Skin epidermis (tissue), 12 donors: ENCODE measurements at regions not wholly inside any gene's neighbourhood (a gene's known extent, or its start where the extent isn't known, plus 50 kb on each side); places are given as distances from the start of the nearest gene placed in this dataset.
A peak's percentile ranks its signal among the peaks of the same experiment; 100 is the strongest.
"Not testable (repeated sequence)": the region's sequence is repeated elsewhere in the genome, so short reads cannot be mapped to it uniquely, and the experiment has no call there.

Experiments used
- H3K27ac ChIP-seq, 21 experiments: fragments of 200-600 bp; sonication (generic) in 11 of 21; one replicate each; pipeline ENCODE4 v1.5.0; 2020; ENCODE audit warnings: mild to moderate bottlenecking in 3 of 21, inconsistent platforms in 2 of 21, moderate library complexity in 2 of 21
- H3K4me3 ChIP-seq, 7 experiments: fragments of 200-600 bp; sonication (generic) in 2 of 7; one replicate each; pipeline ENCODE4 v1.5.0; 2020; ENCODE audit warnings: inconsistent platforms in 2 of 7, mild to moderate bottlenecking in 2 of 7, moderate library complexity in 1 of 7

DNA sequence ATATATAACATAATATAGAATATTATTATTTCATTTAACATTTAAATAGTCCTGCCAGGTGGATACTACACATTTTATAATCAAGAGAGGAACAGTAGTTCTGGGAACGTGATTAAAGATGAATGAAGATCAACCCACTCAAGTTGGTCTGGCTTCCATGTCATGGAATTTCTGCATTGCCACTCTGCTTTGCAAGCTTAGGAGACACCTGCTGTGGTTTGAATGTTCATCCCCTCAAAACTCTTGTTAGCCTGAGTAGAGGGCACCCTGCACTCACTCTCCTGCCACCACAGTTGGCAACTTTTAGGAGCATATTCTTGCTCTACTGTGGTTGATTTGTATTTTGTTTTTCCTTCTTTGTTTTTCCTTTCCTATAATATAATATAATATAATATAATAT lies 153.2 kb downstream of the GLUL start:
- Histone ChIP-seq H3K27ac (no peak overlapping the region), H3K4me3 (no peak overlapping the region)

DNA sequence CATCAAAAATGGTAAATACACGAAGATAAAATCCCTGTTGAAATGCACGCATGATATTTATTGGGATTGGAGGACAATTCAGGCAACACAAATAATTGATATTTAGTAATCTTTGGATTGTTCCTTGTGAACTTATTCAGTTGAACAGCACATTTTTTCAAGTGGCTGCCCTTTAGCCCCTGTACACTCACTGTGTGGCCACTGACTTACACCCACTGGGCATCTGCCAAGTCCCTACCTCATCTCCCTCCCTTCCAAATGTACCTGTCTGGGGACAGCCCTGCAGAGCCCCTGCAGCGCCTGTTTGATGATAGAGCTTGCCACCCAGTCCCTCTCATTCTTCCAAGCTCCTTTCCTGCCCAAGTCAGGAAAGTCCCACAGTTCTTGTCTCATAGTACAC lies 154.3 kb downstream of the GLUL start:
- H3K27ac ChIP-seq, result no peak overlapping the region
- no peak overlapping the region for H3K4me3 ChIP-seq

DNA sequence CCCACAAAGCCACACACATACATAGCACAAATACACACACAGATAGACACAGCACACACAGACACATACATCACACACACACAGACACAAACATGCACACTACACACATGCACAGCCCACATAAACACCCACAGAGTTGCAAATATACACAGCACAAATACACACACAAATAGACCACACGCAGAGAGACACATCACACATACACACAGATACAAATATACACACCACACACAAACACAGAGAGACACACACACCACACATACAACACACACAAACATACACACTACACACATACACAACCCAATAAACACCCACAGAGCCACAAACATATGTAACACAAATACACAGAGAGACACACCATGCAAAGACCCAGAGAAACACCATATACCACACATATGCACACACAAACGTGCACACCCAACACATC lies 154.9 kb downstream of the GLUL start:
- H3K27ac ChIP-seq, result no peak overlapping the region

DNA sequence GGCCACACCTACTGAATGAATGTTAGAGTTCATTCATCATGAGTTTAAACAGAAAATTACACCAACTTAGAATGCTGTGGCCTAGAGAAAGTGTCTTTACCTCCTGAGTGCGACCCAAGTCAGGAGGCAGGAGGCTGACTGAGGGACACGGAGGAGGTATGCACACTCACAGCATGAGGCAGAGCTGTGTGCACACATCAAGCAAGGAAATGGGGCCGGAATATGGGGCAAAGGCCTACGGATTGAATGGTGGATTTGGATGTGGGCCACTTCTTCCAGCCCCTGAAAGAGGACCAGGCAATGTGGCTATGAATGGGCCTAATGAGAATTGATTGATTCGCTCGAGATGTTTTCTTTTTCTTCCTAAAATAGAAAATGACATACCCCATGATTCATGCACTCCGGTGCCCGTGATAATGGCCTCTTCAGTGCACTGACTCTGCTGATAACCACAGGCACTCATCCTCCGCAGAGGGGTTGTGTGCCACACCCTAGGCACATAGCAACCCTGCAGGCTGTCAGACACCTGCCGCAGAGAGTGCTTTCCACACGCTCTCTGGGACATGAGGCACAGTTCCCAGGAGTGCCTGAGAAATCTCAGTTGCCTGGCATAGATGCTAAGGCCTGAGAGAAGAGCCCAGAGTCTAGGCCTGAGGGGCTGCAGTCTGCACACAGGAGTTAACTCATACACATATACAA lies 155.5 kb downstream of the GLUL start:
- no peak overlapping the region for H3K27ac ChIP-seq

More for the DNA sequence above, 154.9 kb downstream of the GLUL start:
- no peak overlapping the region for H3K4me3 ChIP-seq

DNA sequence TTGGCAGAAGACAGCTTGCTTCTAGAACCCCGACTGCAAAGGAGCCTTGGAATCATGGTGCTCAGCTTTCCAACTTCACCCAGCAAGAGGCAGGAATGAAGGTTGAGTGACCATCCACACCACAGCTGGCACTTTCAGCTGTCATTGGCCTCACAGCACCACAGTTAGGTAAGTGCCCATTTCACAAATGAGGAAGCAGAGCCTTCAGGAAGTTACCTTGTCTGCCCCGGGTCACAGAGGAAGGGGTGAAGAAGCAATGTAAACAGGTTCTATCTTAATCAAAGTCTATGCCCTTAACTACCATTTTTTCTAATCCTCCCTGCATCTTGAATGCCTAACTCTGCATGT lies 156.0 kb downstream of the GLUL start:
- Histone ChIP-seq H3K4me3 (no peak overlapping the region), H3K27ac (no peak overlapping the region)

More for the DNA sequence above, 155.5 kb downstream of the GLUL start:
- no peak overlapping the region for H3K4me3 ChIP-seq

DNA sequence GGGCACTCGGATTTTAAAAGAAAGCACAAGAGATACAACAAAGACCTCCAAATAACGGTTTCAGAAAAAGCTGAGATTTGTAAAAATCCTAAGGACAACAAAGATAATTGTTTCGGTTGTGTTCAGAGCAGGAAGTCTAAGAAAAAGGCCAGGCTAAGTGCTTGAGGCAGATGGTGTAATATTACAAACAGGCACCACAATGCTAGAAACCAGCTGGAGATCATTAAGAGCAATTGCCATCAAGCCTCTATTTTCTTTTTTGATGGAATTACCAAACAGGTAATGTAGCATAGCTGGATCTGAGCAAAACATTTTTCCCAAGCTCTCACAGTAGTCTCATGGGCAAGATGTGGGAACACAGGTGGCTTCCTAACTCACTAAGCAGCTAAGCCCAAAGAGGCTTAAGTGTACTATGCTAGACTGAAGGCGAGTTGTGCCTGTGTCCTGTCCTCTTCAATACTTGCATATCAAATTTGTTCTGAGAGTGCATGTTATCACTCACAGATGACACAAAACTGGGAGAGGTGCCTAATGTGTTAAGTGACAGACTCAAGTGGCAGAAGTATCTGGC lies 161.6 kb downstream of the GLUL start:
- Histone ChIP-seq H3K4me3 (no peak overlapping the region), H3K27ac (peak overlapping the region in 2 of 21 experiments; percentile 16 to 22)

DNA sequence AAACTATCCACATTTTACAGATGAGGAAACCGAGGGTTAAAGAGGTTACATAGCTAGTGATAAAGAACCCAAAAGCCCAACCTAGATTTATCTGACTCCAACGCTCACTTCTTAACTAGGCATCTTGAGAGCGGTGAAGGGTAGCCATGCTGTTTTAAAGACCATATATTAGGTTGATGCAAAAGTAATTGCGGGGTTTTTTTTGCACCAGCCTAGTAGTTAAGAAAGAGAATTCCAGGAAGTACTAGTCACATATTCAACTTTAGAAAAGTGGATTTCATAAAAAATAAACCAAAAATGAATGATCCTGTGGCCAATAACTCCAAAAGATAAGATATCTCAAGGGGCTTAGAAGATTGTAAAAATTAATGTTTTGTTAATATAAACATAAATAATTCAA lies 162.1 kb downstream of the GLUL start:
- Histone ChIP-seq H3K4me3 (no peak overlapping the region), H3K27ac (peak overlapping the region in 1 of 21 experiments; percentile 16)

DNA sequence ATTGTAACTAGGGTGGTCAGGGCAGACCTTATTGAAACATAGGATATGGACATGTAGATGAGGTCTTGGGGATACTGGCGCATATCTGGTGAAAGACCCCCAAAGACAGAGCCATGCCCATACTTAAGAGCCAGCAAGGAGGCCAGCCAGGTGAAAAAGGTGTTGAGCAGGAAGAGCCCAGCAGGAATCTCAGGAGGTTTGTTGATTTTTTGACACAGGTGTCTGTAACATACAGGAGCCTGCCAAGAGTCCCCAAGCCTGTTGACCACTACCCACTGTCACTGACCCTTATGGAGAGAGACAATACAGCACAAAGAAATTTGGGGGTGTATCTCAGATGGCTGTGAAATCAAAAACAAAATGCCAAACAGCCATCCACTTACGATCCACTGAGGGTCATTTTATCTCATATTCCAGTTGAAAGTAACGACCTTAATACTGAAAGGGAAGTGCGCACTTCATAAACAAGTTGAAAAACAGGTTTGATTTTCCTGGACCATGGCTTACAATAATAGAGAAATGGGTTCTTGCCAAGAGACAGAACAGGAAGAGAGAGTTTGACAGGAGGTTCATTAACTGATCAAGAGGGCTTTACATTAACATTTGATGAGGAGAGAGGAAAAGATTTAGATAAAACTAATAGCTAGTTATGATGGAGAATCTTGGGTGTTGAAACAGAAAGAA lies 163.6 kb downstream of the GLUL start:
- Histone ChIP-seq H3K4me3 (no peak overlapping the region), H3K27ac (peak overlapping the region in 4 of 21 experiments; percentile 26 to 30 (median 28))

DNA sequence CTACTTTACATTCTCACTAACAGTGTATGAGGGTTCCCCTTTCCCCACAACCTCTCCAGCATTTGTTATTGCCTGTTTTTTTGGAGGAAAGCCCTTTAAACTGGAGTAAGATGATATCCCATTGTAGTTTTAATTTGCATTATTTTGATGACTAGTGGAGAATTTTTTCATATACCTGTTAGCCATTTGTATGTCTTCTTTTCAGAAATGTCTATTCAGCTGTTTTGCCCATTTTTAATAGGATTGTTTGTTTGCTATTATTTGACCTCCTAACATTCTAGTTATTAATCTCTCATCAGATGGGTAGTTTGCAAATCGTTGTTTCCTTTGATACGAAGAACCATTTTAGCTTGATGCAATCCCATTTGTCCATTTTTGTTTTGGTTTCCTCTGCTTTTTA lies 165.0 kb downstream of the GLUL start:
- Histone ChIP-seq H3K4me3 (no peak overlapping the region), H3K27ac (no peak overlapping the region)

DNA sequence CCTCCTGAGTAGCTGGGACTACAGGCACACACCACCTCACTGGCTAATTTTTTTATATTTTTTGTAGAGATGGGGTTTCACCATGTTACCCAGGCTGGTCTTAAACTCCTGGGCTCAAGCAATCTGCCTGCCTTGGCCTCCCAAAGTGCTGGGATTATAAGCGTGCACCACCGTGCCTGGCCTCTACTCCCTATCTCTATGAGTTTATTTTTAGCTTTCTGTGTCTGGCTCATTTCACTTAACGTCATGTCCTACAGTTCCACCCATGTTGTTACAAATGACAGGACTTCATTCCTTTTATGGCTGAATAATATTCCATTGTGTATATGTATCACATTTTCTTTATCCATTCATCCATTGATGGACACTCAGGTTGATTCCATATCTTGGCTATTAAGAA lies 164.2 kb upstream of the ZNF648 start:
- H3K4me3 ChIP-seq, H3K27ac ChIP-seq: not testable (repeated sequence)

DNA sequence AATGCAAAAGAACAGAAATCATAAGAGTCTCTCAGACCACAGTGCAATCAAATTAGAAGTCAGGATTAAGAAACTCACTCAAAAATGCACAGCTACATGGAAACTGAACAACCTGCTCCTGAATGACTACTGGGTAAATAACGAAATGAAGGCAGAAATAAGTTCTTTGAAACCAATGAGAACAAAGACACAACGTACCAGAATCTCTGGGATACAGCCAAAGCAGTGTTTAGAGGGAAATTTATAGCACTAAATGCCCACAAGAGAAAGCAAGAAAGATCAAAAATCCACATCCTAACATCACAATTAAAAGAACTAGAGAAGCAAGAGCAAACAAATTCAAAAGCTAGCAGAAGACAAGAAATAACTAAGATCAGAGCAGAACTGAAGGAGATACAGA lies 160.5 kb upstream of the ZNF648 start:
- H3K27ac ChIP-seq, H3K4me3 ChIP-seq: not testable (repeated sequence)

DNA sequence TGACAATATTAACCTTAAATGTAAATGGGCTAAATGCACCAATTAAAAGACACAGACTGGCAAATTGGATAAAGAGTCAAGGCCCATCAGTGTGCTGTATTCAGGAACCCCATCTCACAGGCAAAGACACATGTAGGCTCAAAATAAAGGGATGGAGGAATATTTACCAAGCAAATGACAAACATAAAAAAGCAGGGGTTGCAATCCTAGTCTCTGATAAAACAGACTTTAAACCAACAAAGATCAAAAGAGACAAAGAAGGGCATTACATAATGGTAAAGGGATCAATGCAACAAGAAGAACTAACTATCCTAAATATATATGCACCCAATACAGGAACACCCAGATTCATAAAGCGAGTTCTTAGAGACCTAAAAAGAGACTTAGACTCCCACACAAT lies 159.9 kb upstream of the ZNF648 start:
- not testable (repeated sequence) for H3K27ac ChIP-seq

DNA sequence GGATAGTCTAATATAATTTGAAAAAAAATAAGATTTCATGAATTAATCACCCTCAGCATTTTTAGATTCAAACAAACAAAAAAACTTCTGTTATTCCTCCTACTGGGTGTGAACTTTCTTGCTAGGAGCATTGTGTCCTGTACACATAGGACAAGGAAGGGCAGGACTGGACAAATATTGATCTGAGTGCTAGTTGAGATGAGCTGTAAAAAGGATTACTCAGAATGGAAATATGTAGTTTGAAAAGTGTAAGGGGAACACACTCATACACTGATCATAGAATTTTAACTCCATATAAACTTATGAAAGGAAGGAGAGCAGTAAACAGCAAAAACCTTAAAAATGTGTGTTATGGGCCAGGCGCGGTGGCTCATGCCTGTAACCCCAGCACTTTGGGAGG lies 156.5 kb upstream of the ZNF648 start:
- Histone ChIP-seq H3K27ac (no peak overlapping the region), H3K4me3 (no peak overlapping the region)

More for the DNA sequence above, 159.9 kb upstream of the ZNF648 start:
- not testable (repeated sequence) for H3K4me3 ChIP-seq

DNA sequence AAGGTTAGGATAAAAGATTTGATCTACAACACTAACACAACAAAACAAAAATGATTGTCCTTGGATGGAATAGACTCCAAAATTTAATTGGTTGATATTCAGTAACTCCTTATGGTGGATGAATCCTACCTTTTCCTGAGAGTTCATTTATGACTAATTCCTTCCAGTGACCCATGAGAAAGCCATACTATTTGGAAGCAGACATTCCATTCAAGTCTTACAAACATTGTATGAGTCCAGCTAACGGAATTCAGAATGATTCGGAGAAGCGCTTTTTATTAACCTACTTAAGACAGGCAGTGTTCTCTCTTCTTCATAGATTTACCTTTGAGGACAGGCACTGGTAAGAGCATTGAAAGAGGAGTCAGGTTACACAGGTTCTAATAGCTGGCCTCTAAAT lies 155.6 kb upstream of the ZNF648 start:
- H3K4me3 ChIP-seq, result no peak overlapping the region
- H3K27ac ChIP-seq, result no peak overlapping the region

DNA sequence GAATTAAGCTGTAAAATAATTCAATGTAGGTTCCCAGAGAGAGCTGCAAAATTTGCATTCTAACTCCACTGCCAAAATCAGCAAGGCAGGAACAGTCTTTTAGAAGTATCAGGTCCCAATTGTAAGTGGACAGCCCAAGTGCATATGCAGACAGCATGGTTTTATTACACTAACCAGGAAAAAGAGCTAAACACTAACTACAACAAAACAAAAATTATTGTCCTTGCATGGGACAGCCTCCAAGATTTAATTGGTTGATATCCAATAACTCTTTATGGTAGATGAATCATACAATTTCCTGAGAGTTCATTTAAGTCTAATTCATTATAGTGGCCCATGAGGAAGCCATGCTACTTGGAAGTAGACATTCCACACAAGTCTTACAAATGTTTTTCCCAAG lies 154.3 kb upstream of the ZNF648 start:
- H3K4me3 ChIP-seq, result no peak overlapping the region
- H3K27ac ChIP-seq, result no peak overlapping the region

DNA sequence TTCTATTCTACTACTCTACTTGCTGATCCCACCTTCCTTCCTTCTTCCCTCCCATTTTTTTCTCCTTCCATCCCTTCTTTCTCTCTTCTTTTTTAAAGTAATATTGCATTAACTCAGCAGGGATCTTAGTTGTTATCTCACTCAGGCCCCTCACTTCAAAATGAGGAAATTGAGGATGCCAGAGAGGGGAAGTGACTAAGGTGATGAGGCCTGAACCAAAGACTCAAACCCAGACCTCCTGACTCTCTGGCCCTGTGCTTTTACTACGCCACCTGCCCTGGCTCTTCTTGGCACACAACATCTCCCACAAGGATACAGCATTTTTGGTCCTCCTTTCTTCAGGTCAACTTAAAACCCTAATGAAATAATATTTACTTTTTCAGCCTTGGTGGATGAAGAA lies 151.7 kb upstream of the ZNF648 start:
- H3K27ac ChIP-seq, result no peak overlapping the region
- no peak overlapping the region for H3K4me3 ChIP-seq

DNA sequence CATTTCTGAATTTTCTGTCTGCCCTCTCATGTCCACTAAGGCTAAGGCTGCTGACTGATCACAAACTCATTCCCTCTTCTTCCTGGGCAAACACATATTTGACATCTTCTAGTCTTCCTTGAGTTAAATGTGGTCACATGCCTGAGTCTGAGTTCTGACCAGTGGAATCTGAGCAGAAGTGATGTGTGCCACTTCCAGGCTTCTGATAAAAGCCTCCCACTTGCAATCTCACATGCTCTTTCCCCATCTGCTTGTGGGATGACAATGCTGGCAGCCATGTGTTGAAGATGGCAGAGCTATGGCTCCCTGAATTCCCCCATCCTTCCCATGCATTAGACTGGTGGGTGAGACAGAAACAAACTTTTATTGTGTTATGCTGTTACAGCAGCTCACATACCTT lies 149.9 kb upstream of the ZNF648 start:
- no peak overlapping the region for H3K27ac ChIP-seq
- H3K4me3 ChIP-seq, result no peak overlapping the region

DNA sequence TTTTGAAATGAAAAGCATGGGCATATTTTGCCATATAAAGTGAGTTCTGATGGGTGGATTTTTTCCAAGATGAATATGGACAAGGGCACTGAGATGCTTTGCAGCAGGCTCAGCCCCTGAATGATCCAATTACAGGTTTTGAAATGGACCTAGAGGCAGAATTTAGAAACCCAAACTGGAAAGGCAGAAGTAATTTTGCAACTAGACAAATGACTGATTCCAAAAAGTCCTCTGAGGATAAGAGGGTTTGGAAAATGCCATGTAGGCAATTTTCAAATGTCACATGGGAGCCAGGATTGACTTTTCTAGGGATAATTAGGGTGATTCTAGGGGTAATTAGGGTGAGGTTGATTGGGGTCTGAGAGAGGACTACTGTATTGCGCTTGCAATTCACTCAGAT lies 148.9 kb upstream of the ZNF648 start:
- H3K27ac ChIP-seq, result no peak overlapping the region
- H3K4me3 ChIP-seq, result no peak overlapping the region

DNA sequence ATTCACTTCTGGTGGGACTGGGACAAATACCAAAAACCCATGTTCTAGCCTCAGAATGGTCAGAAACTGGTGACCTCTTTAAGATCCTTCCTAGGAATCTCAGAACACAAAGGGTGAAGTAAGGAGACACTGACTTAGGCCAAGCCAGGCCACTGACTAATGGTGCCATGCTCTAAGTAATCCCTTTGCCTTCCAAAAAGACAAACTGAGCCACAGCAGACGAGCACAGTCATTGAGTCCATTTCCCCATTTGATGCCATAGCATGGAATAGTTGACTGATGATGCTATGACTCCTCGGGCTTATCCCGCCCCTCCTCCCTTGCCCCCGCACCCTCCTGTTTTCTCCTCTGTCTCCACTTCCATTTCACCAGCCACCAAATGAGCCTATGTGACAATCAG lies 145.8 kb upstream of the ZNF648 start:
- H3K27ac ChIP-seq, result peak overlapping the region in 7 of 21 experiments; percentile 2 to 81 (median 36)

DNA sequence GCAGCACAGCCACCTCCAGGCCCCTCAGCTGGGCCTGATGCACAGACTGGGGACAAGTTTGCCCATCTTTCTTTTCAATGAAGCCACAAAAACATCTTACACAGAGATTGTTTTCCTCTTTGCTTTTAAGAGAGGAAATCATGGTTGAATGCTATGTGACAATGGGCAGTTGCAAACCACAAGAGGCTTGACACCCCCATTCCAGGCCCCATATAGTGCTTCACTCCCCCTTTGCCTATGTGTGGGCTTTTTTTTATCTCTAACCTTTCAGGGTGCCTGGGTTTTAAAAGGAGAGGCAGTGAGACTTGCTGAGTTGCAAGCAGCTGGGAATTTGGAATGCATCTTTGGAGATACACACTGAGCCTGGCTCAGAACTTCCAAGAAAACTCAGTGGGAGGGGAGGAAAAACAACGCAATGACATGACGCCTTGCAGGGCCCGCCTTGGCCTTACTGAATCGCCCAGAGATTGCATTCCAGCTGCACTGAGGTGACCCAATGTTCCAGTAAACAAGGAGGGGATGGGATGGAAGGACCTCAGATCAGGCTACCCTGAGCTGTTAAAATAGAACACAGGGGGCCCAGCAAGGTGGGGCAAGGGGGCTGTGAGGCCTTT lies 145.2 kb upstream of the ZNF648 start:
- Histone ChIP-seq H3K27ac (peak overlapping the region in 7 of 21 experiments; percentile 2 to 81 (median 36)), H3K4me3 (no peak overlapping the region)

More for the DNA sequence above, 145.8 kb upstream of the ZNF648 start:
- H3K4me3 ChIP-seq, result no peak overlapping the region
